SU-DHL-6 (cell line): ENCODE measurements at regions not wholly inside any gene's neighbourhood (a gene's known extent, or its start where the extent isn't known, plus 50 kb on each side); places are given as distances from the start of the nearest gene placed in this dataset.

Experiments used
- EZH2phosphoT487 ChIP-seq: fragments of 200-600 bp; sonication (generic), shearing (Covaris generic); conservative IDR thresholded peaks from 2 replicates; pipeline ENCODE4 v1.6.1; 2018; ENCODE audit warnings: mild to moderate bottlenecking, antibody characterized with exemption, low read length, moderate library complexity, mixed read lengths
- TF ChIP-seq, protein P1 (sequence below): fragments of 200-600 bp; sonication (generic); IDR thresholded peaks from one replicate; pipeline ENCODE4 v1.5.1; 2017; ENCODE audit warnings: antibody characterized with exemption, mild to moderate bottlenecking, low read length, moderate library complexity; ENCODE audit not compliant: insufficient read depth, poor library complexity, severe bottlenecking

DNA sequence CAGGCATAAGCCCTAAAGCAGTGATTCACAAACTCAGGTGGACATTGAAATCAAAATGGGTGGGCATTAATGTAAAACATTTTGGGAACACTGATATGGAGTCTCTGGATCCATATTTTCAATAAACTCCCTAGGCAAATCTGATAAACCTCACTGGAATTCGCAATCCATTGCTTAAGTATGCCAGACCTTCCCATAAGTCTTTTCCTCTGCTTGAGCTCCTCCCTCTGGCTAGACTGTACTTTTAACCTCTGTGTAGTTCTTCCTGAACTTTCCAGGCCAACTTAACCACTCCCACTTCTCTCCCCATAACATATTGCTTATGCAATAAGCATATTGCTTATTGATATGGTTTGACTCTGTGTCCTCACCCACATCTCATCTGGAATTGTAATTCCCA is 629.7 kb upstream of the IMPG1 start:
- TF ChIP-seq, protein P1, sequence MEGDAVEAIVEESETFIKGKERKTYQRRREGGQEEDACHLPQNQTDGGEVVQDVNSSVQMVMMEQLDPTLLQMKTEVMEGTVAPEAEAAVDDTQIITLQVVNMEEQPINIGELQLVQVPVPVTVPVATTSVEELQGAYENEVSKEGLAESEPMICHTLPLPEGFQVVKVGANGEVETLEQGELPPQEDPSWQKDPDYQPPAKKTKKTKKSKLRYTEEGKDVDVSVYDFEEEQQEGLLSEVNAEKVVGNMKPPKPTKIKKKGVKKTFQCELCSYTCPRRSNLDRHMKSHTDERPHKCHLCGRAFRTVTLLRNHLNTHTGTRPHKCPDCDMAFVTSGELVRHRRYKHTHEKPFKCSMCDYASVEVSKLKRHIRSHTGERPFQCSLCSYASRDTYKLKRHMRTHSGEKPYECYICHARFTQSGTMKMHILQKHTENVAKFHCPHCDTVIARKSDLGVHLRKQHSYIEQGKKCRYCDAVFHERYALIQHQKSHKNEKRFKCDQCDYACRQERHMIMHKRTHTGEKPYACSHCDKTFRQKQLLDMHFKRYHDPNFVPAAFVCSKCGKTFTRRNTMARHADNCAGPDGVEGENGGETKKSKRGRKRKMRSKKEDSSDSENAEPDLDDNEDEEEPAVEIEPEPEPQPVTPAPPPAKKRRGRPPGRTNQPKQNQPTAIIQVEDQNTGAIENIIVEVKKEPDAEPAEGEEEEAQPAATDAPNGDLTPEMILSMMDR, result no peak
- TF ChIP-seq EZH2phosphoT487, result no peak
